ENCODE measurements at regions not wholly inside any gene's neighbourhood (a gene's known extent, or its start where the extent isn't known, plus 50 kb on each side); places are given as distances from the start of the nearest gene placed in this dataset.
"Not testable (repeated sequence)": the region's sequence is repeated elsewhere in the genome, so short reads cannot be mapped to it uniquely, and the experiment has no call there.

DNA sequence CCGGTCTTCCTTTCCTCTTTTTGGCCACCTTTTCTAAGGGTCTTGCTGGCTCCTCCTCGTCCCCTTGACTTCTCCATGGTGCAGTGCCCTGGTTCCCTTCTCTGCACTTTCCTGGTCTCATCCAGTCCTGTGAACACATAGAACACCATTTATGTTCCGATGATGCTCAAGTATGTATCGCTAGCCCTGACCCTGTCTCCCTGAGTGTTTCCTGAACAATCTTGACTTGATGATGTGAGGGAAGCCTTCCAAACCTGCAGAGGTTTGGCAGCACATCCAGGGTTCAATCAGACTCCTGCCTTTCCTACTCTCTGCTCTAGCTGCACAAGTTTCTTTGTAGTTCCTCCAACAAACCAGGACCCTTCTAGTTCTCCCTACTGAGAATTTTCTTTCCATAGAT lies 132.1 kb downstream of the RGPD3 start:
- ChIA-PET CTCF (no interaction called here), POLR2A (no interaction called here)
- no peak overlapping the region for H3K4me3 Mint-ChIP-seq
- TF ChIP-seq RORB (CRISPR knock-in tag; IDR thresholded peaks at IDR 0.05), result no peak
- no peak for TF ChIP-seq ZNF317 (CRISPR knock-in tag; IDR thresholded peaks at IDR 0.05; ENCODE audit: borderline replicate concordance, low read depth)
- TF ChIP-seq, protein P1, sequence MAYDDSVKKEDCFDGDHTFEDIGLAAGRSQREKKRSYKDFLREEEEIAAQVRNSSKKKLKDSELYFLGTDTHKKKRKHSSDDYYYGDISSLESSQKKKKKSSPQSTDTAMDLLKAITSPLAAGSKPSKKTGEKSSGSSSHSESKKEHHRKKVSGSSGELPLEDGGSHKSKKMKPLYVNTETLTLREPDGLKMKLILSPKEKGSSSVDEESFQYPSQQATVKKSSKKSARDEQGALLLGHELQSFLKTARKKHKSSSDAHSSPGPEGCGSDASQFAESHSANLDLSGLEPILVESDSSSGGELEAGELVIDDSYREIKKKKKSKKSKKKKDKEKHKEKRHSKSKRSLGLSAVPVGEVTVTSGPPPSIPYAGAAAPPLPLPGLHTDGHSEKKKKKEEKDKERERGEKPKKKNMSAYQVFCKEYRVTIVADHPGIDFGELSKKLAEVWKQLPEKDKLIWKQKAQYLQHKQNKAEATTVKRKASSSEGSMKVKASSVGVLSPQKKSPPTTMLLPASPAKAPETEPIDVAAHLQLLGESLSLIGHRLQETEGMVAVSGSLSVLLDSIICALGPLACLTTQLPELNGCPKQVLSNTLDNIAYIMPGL (CRISPR knock-in tag; IDR thresholded peaks at IDR 0.05), result no peak
- TF ChIP-seq ZBTB21 (CRISPR knock-in tag; IDR thresholded peaks at IDR 0.05; ENCODE audit: borderline replicate concordance), result no peak
- TF ChIP-seq, protein P2, sequence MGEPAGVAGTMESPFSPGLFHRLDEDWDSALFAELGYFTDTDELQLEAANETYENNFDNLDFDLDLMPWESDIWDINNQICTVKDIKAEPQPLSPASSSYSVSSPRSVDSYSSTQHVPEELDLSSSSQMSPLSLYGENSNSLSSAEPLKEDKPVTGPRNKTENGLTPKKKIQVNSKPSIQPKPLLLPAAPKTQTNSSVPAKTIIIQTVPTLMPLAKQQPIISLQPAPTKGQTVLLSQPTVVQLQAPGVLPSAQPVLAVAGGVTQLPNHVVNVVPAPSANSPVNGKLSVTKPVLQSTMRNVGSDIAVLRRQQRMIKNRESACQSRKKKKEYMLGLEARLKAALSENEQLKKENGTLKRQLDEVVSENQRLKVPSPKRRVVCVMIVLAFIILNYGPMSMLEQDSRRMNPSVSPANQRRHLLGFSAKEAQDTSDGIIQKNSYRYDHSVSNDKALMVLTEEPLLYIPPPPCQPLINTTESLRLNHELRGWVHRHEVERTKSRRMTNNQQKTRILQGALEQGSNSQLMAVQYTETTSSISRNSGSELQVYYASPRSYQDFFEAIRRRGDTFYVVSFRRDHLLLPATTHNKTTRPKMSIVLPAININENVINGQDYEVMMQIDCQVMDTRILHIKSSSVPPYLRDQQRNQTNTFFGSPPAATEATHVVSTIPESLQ (CRISPR knock-in tag; IDR thresholded peaks at IDR 0.05), result no peak
- no peak overlapping the region for H3K27ac Mint-ChIP-seq
- ATAC-seq (no peak), DNase-seq (ENCODE audit: low spot score) (no peak)
- H3K27me3 Mint-ChIP-seq (ENCODE audit: low read depth), result no peaks in the 10 kb centered on the region
- peaks cover 18% of the 10 kb centered on the region for H3K9me3 Mint-ChIP-seq
- H3K36me3 Mint-ChIP-seq, result peaks cover 5% of the 10 kb centered on the region
- H3K4me1 Mint-ChIP-seq, result peaks cover 10% of the 10 kb centered on the region

DNA sequence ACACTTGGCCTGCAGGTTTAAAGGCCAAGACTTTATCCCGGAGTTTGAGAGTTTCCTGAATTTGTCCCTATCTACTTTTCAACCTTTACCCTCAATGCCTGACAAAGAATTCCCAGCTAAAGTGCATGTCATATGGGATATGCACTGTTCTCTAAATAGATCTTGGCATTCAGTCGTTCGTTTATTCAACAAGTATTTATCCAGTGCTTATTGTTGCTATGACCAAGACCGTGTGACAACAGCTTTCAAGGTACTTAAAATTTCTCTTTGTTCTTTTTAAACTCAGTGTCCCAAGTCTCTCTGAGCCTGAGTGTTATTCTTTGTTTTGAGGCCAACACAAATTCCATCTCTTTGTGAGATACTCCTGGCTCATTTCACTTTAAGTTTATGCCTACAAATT lies 133.4 kb downstream of the RGPD3 start:
- ATAC-seq, result no peak
- no peak for DNase-seq (ENCODE audit: low spot score)
- Mint-ChIP-seq H3K9me3 (peaks cover 29% of the 10 kb centered on the region), H3K27me3 (ENCODE audit: low read depth) (no peaks in the 10 kb centered on the region), H3K36me3 (peaks cover 8% of the 10 kb centered on the region), H3K27ac (no peak overlapping the region), H3K4me1 (peaks cover 10% of the 10 kb centered on the region), H3K4me3 (no peak overlapping the region)
- CTCF ChIA-PET, result no interaction called here
- POLR2A ChIA-PET, result no interaction called here
- TF ChIP-seq NFE2L1 (CRISPR knock-in tag; IDR thresholded peaks at IDR 0.05), result no peak
- TF ChIP-seq, protein P3, sequence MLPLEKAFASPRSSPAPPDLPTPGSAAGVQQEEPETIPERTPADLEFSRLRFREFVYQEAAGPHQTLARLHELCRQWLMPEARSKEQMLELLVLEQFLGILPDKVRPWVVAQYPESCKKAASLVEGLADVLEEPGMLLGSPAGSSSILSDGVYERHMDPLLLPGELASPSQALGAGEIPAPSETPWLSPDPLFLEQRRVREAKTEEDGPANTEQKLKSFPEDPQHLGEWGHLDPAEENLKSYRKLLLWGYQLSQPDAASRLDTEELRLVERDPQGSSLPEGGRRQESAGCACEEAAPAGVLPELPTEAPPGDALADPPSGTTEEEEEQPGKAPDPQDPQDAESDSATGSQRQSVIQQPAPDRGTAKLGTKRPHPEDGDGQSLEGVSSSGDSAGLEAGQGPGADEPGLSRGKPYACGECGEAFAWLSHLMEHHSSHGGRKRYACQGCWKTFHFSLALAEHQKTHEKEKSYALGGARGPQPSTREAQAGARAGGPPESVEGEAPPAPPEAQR (CRISPR knock-in tag; IDR thresholded peaks at IDR 0.05), result no peak
- no peak for TF ChIP-seq ETV6 (CRISPR knock-in tag; IDR thresholded peaks at IDR 0.05)
- no peak for TF ChIP-seq ZNF396 (CRISPR knock-in tag; IDR thresholded peaks at IDR 0.05; ENCODE audit: borderline replicate concordance)
- TF ChIP-seq FOXP1 (CRISPR knock-in tag; IDR thresholded peaks at IDR 0.05; ENCODE audit: borderline replicate concordance), result no peak
- no peak for TF ChIP-seq ZNF671 (CRISPR knock-in tag; IDR thresholded peaks at IDR 0.05)

DNA sequence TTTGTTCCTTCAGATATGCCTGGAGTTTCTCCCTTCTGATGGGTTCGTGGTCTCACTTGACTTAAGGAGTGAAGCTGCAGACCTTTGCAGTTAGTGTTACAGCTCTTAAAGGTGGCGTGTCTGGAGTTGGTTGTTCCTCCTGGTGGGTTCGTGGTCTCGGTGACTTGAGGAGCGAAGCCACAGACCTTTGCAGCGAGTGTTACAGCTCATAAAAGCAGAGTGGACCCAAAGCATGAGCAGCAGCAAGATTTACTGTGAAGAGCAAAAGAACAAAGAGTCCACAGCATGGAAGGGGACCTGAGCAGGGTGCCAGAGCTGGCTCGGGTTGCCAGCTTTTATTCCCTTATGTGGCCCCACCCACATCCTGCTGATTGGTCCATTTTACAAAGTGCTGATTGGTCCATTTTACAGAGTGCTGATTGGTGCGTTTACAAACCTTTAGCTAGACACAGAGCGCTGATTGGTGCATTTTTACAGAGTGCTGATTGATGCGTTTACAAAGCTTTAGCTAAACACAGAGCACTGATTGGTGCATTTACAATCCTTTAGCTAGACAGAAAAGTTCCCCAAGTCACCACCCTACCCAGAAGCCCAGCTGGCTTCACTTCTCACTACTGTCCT lies 134.8 kb downstream of the RGPD3 start:
- H3K27ac Mint-ChIP-seq; H3K4me3 Mint-ChIP-seq; POLR2A ChIA-PET; ATAC-seq; H3K27me3 Mint-ChIP-seq (ENCODE audit: low read depth); CTCF ChIA-PET; DNase-seq (ENCODE audit: low spot score); H3K36me3 Mint-ChIP-seq: not testable (repeated sequence)
- peaks cover 10% of the 10 kb centered on the region for H3K4me1 Mint-ChIP-seq
- H3K9me3 Mint-ChIP-seq, result peaks cover 29% of the 10 kb centered on the region
- peak; percentile 47; the same call in 1 of the 2 replicates for TF ChIP-seq NFYB (CRISPR knock-in tag; conservative IDR thresholded peaks at IDR 0.05; ENCODE audit: low read depth)

DNA sequence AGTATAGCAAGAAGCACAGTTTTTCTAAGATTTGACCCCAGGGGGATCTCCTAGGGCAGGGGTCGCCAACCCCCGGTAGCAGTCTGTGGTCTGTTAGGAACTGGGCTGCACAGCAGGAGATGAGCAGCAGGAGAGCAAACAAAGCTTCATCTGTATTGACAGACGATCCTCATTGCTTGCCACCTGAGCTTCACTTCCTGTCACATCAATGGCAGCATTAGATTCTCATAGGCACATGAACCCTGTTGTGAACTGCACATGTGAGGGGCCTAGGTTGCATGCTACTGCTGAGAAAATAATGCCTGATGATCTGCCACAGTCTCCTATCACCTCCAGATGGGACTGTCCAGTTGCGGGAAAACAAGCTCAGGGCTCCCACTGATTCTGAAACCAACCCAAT lies 136.2 kb downstream of the RGPD3 start:
- peaks cover 10% of the 10 kb centered on the region for H3K4me1 Mint-ChIP-seq
- H3K36me3 Mint-ChIP-seq, result peaks cover 8% of the 10 kb centered on the region
- TF ChIP-seq ZNF423 (CRISPR knock-in tag; IDR thresholded peaks at IDR 0.05) (peak; percentile 70; the same call in 1 of the 2 replicates), PRRX2 (CRISPR knock-in tag; IDR thresholded peaks at IDR 0.05) (no peak)
- CTCF ChIA-PET, result interaction anchor here (0.5 kb wide), 1 partner anchor 250 kb away, joined by 5 read pairs; no protein-coding TSS in a partner anchor
- POLR2A ChIA-PET, result no interaction called here
- no peak overlapping the region for H3K27ac Mint-ChIP-seq
- peaks cover 29% of the 10 kb centered on the region for H3K9me3 Mint-ChIP-seq
- H3K27me3 Mint-ChIP-seq (ENCODE audit: low read depth), result no peaks in the 10 kb centered on the region
- DNase-seq (ENCODE audit: low spot score) (no peak), ATAC-seq (no peak)
- no peak overlapping the region for H3K4me3 Mint-ChIP-seq

DNA sequence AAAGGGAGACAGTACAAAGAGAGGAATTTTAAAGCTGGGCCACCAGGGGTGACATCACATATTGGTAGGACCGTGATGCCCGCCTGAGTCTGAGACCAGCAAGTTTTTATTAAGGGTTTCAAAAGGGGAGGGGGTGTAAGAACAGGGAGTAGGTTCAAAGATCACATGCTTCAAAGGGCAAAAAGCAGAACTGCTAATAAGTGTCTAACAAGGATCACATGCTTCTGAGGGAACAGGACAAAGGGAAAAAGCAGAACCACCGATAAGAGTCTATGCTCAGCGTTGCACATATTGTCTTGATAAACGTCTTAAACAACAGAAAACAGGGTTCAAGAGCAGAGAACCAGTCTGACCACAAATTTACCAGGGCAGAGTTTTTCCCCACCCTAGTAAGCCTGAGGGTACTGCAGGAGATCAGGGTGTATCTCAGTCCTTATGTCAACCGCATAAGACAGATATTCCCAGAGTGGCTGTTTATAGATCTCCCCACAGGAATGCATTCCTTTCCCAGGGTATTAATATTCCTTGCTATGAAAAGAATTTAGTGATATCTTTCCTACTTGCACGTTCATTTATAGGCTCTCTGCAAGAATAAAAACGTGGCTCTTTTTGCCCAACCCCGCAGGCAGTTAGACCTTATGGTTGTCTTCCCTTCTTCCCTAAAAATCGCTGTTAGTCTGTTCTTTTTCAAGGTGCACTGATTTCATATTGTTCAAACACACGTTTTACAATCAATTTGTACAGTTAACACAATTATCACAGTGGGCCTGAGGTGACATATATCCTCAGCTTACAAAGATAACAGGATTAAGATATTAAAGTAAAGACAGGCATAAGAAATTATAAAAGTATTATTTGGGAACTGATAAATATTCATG lies 136.5 kb upstream of the UXS1 start:
- Mint-ChIP-seq H3K4me1 (peaks cover 10% of the 10 kb centered on the region), H3K9me3 (peaks cover 29% of the 10 kb centered on the region)
- POLR2A ChIA-PET; H3K27me3 Mint-ChIP-seq (ENCODE audit: low read depth); H3K36me3 Mint-ChIP-seq; H3K27ac Mint-ChIP-seq; DNase-seq (ENCODE audit: low spot score); H3K4me3 Mint-ChIP-seq; ATAC-seq; CTCF ChIA-PET: not testable (repeated sequence)
